SW480 (cell line): ENCODE measurements at regions not wholly inside any gene's neighbourhood (a gene's known extent, or its start where the extent isn't known, plus 50 kb on each side); places are given as distances from the start of the nearest gene placed in this dataset.
"Not testable (repeated sequence)": the region's sequence is repeated elsewhere in the genome, so short reads cannot be mapped to it uniquely, and the experiment has no call there.

Source experiments
- DNase-seq: peaks from one replicate; pipeline ENCODE4 v3.0.0-alpha.2; 2016; ENCODE audit warnings: low spot score

- no peak for DNase-seq
These were observed 138.4 kb upstream of the LSM14A start for GRCh38 chr19:34033880-34034279.

- peak; percentile 50 for DNase-seq
These were observed 137.9 kb upstream of the LSM14A start for GRCh38 chr19:34034318-34034846.

- peak; percentile 39 for DNase-seq
These were observed 130.3 kb upstream of the LSM14A start for GRCh38 chr19:34041925-34042521.

- DNase-seq = no peak
These were observed 128.3 kb upstream of the LSM14A start for GRCh38 chr19:34044021-34044420.

GRCh38 chr19:34049944-34050343 lies 122.4 kb upstream of the LSM14A start:
- DNase-seq = no peak

- not testable (repeated sequence) for DNase-seq
These were observed 121.9 kb upstream of the LSM14A start for GRCh38 chr19:34050430-34050829.

GRCh38 chr19:34051255-34051654 lies 121.0 kb upstream of the LSM14A start:
- DNase-seq = no peak

GRCh38 chr19:34057155-34057554 lies 115.1 kb upstream of the LSM14A start:
- no peak for DNase-seq

GRCh38 chr19:34066007-34066643 lies 106.2 kb upstream of the LSM14A start:
- DNase-seq = peak; percentile 62

GRCh38 chr19:34067861-34068271 lies 104.4 kb upstream of the LSM14A start:
- DNase-seq = peak; percentile 86

GRCh38 chr19:34075661-34076091 lies 96.6 kb upstream of the LSM14A start:
- DNase-seq = peak; percentile 58

- DNase-seq = no peak
These were observed 89.8 kb upstream of the LSM14A start for GRCh38 chr19:34082289-34083077.

- DNase-seq = no peak
These were observed 87.7 kb upstream of the LSM14A start for GRCh38 chr19:34084396-34085145.

- no peak for DNase-seq
These were observed 87.0 kb upstream of the LSM14A start for GRCh38 chr19:34085336-34085735.

GRCh38 chr19:34088292-34088691 lies 84.0 kb upstream of the LSM14A start:
- no peak for DNase-seq

GRCh38 chr19:34089566-34089965 lies 82.7 kb upstream of the LSM14A start:
- DNase-seq = no peak

GRCh38 chr19:34094960-34095359 lies 77.3 kb upstream of the LSM14A start:
- no peak for DNase-seq

- not testable (repeated sequence) for DNase-seq
These were observed 76.9 kb upstream of the LSM14A start for GRCh38 chr19:34095411-34095810.

- peak; percentile 85 for DNase-seq
These were observed 76.0 kb upstream of the LSM14A start for GRCh38 chr19:34096020-34096915.

GRCh38 chr19:34104096-34104495 lies 68.2 kb upstream of the LSM14A start:
- DNase-seq = no peak

GRCh38 chr19:34104557-34104956 lies 67.7 kb upstream of the LSM14A start:
- no peak for DNase-seq
